Activated CD4-positive, alpha-beta T cell treated with anti-CD3 and anti-CD28 coated beads, Interleukin-2, amount 10 ng/mL, durations not matched to agents 7 days and 5 days (primary cell): ENCODE measurements at regions not wholly inside any gene's neighbourhood (a gene's known extent, or its start where the extent isn't known, plus 50 kb on each side); places are given as distances from the start of the nearest gene placed in this dataset.

Experiments used
- CTCF ChIA-PET: fragments of 350-600 bp; sonication (Branson Sonifier 250); formaldehyde crosslinking; loops from one replicate; lab custom pipeline; 2021; ENCODE audit warnings: antibody characterized with exemption; lab: Charles Lee
- POLR2A ChIA-PET: fragments of 350-600 bp; sonication (Branson Sonifier 250); formaldehyde crosslinking; loops from one replicate; lab custom pipeline; 2021; ENCODE audit warnings: antibody characterized with exemption; lab: Charles Lee
- DNase-seq: peaks from one replicate; pipeline ENCODE4 v3.0.0-alpha.2; 2020
- H3K27ac Mint-ChIP-seq: one replicate; pipeline ENCODE4 v1.8.0; 2021; ENCODE audit warnings: mild to moderate bottlenecking, moderate library complexity, mixed read lengths
- H3K27me3 Mint-ChIP-seq: one replicate; pipeline ENCODE4 v1.8.0; 2021; ENCODE audit warnings: mixed read lengths
- H3K36me3 Mint-ChIP-seq: one replicate; pipeline ENCODE4 v1.8.0; 2021; ENCODE audit warnings: low read depth, mixed read lengths
- H3K4me1 Mint-ChIP-seq: one replicate; pipeline ENCODE4 v1.8.0; 2021; ENCODE audit warnings: mixed read lengths
- H3K4me3 Mint-ChIP-seq: one replicate; pipeline ENCODE4 v1.8.0; 2021; ENCODE audit warnings: mild to moderate bottlenecking, moderate library complexity, mixed read lengths
- H3K9me3 Mint-ChIP-seq: one replicate; pipeline ENCODE4 v1.8.0; 2021; ENCODE audit warnings: mixed read lengths

- H3K9me3 Mint-ChIP-seq, result no peaks in the 10 kb centered on the region
- H3K4me3 Mint-ChIP-seq, result no peak overlapping the region
- POLR2A ChIA-PET, result no interaction called here
Measured at GRCh38 chr12:20262119-20262518, 106.2 kb upstream of the PDE3A start.

GRCh38 chr12:20264026-20264425 lies 104.3 kb upstream of the PDE3A start:
- Mint-ChIP-seq H3K36me3 (no peaks in the 10 kb centered on the region), H3K4me3 (no peak overlapping the region), H3K4me1 (no peaks in the 10 kb centered on the region), H3K9me3 (no peaks in the 10 kb centered on the region), H3K27ac (no peak overlapping the region), H3K27me3 (no peaks in the 10 kb centered on the region)
- DNase-seq, result no peak
- POLR2A ChIA-PET, result no interaction called here
- CTCF ChIA-PET, result no interaction called here

More at GRCh38 chr12:20262119-20262518, 106.2 kb upstream of the PDE3A start:
- Mint-ChIP-seq H3K27me3 (no peaks in the 10 kb centered on the region), H3K4me1 (no peaks in the 10 kb centered on the region), H3K27ac (no peak overlapping the region), H3K36me3 (no peaks in the 10 kb centered on the region)
- no peak for DNase-seq
- CTCF ChIA-PET, result no interaction called here

GRCh38 chr12:20264608-20265114 lies 103.7 kb upstream of the PDE3A start:
- DNase-seq, result no peak
- H3K4me1 Mint-ChIP-seq, result no peaks in the 10 kb centered on the region
- H3K4me3 Mint-ChIP-seq, result no peak overlapping the region
- H3K9me3 Mint-ChIP-seq, result no peaks in the 10 kb centered on the region
- no peaks in the 10 kb centered on the region for H3K27me3 Mint-ChIP-seq
- CTCF ChIA-PET, result no interaction called here
- no peaks in the 10 kb centered on the region for H3K36me3 Mint-ChIP-seq
- POLR2A ChIA-PET, result no interaction called here
- H3K27ac Mint-ChIP-seq, result no peak overlapping the region

GRCh38 chr12:20268121-20268732 lies 100.1 kb upstream of the PDE3A start:
- POLR2A ChIA-PET, result no interaction called here
- no peak for DNase-seq
- no peaks in the 10 kb centered on the region for H3K4me1 Mint-ChIP-seq
- H3K9me3 Mint-ChIP-seq, result no peaks in the 10 kb centered on the region
- H3K36me3 Mint-ChIP-seq, result no peaks in the 10 kb centered on the region
- no peak overlapping the region for H3K4me3 Mint-ChIP-seq
- CTCF ChIA-PET, result no interaction called here
- no peak overlapping the region for H3K27ac Mint-ChIP-seq
- no peaks in the 10 kb centered on the region for H3K27me3 Mint-ChIP-seq

GRCh38 chr12:20268771-20269170 lies 99.6 kb upstream of the PDE3A start:
- Mint-ChIP-seq H3K27me3 (no peaks in the 10 kb centered on the region), H3K4me1 (no peaks in the 10 kb centered on the region), H3K27ac (no peak overlapping the region), H3K4me3 (no peak overlapping the region), H3K9me3 (no peaks in the 10 kb centered on the region), H3K36me3 (no peaks in the 10 kb centered on the region)
- ChIA-PET CTCF (no interaction called here), POLR2A (no interaction called here)
- DNase-seq, result no peak

GRCh38 chr12:20269337-20270067 lies 98.8 kb upstream of the PDE3A start:
- CTCF ChIA-PET, result no interaction called here
- H3K27ac Mint-ChIP-seq, result no peak overlapping the region
- no peak overlapping the region for H3K4me3 Mint-ChIP-seq
- POLR2A ChIA-PET, result no interaction called here
- no peaks in the 10 kb centered on the region for H3K9me3 Mint-ChIP-seq
- DNase-seq, result no peak
- H3K36me3 Mint-ChIP-seq, result no peaks in the 10 kb centered on the region
- no peaks in the 10 kb centered on the region for H3K27me3 Mint-ChIP-seq
- H3K4me1 Mint-ChIP-seq, result no peaks in the 10 kb centered on the region

- no peak overlapping the region for H3K27ac Mint-ChIP-seq
- ChIA-PET POLR2A (no interaction called here), CTCF (no interaction called here)
- no peaks in the 10 kb centered on the region for H3K4me1 Mint-ChIP-seq
- H3K36me3 Mint-ChIP-seq, result no peaks in the 10 kb centered on the region
- H3K4me3 Mint-ChIP-seq, result no peak overlapping the region
- no peaks in the 10 kb centered on the region for H3K9me3 Mint-ChIP-seq
- DNase-seq, result no peak
- no peaks in the 10 kb centered on the region for H3K27me3 Mint-ChIP-seq
Measured at GRCh38 chr12:20270557-20270956, 97.8 kb upstream of the PDE3A start.

- CTCF ChIA-PET, result no interaction called here
- Mint-ChIP-seq H3K9me3 (no peaks in the 10 kb centered on the region), H3K36me3 (no peaks in the 10 kb centered on the region), H3K27ac (no peak overlapping the region), H3K4me3 (no peak overlapping the region), H3K27me3 (no peaks in the 10 kb centered on the region), H3K4me1 (no peaks in the 10 kb centered on the region)
- DNase-seq, result no peak
- POLR2A ChIA-PET, result no interaction called here
Measured at GRCh38 chr12:20272161-20272560, 96.2 kb upstream of the PDE3A start.

- Mint-ChIP-seq H3K4me1 (no peaks in the 10 kb centered on the region), H3K27ac (no peak overlapping the region), H3K9me3 (no peaks in the 10 kb centered on the region), H3K27me3 (no peaks in the 10 kb centered on the region), H3K36me3 (no peaks in the 10 kb centered on the region), H3K4me3 (no peak overlapping the region)
- no peak for DNase-seq
- CTCF ChIA-PET, result no interaction called here
- POLR2A ChIA-PET, result no interaction called here
Measured at GRCh38 chr12:20272801-20273200, 95.5 kb upstream of the PDE3A start.

- H3K36me3 Mint-ChIP-seq, result no peaks in the 10 kb centered on the region
- no peaks in the 10 kb centered on the region for H3K27me3 Mint-ChIP-seq
- POLR2A ChIA-PET, result no interaction called here
- no peak overlapping the region for H3K27ac Mint-ChIP-seq
- H3K9me3 Mint-ChIP-seq, result no peaks in the 10 kb centered on the region
- DNase-seq, result no peak
- CTCF ChIA-PET, result no interaction called here
- H3K4me3 Mint-ChIP-seq, result no peak overlapping the region
- H3K4me1 Mint-ChIP-seq, result no peaks in the 10 kb centered on the region
Measured at GRCh38 chr12:20274008-20274407, 94.3 kb upstream of the PDE3A start.

- ChIA-PET POLR2A (no interaction called here), CTCF (interaction anchor here (0.7 kb wide), 1 partner anchor 1845 kb away, joined by 3 read pairs; no protein-coding TSS in a partner anchor)
- Mint-ChIP-seq H3K9me3 (no peaks in the 10 kb centered on the region), H3K27ac (no peak overlapping the region), H3K4me3 (no peak overlapping the region), H3K4me1 (no peaks in the 10 kb centered on the region), H3K27me3 (no peaks in the 10 kb centered on the region), H3K36me3 (no peaks in the 10 kb centered on the region)
- no peak for DNase-seq
Measured at GRCh38 chr12:20278276-20278675, 90.1 kb upstream of the PDE3A start.

- Mint-ChIP-seq H3K4me1 (no peaks in the 10 kb centered on the region), H3K4me3 (no peak overlapping the region), H3K36me3 (no peaks in the 10 kb centered on the region), H3K27ac (no peak overlapping the region), H3K9me3 (no peaks in the 10 kb centered on the region), H3K27me3 (no peaks in the 10 kb centered on the region)
- CTCF ChIA-PET, result no interaction called here
- DNase-seq, result no peak
- POLR2A ChIA-PET, result no interaction called here
Measured at GRCh38 chr12:20280515-20280914, 87.8 kb upstream of the PDE3A start.

GRCh38 chr12:20282401-20282800 lies 85.9 kb upstream of the PDE3A start:
- Mint-ChIP-seq H3K4me1 (no peaks in the 10 kb centered on the region), H3K27me3 (no peaks in the 10 kb centered on the region), H3K9me3 (no peaks in the 10 kb centered on the region), H3K4me3 (no peak overlapping the region), H3K36me3 (no peaks in the 10 kb centered on the region), H3K27ac (no peak overlapping the region)
- POLR2A ChIA-PET, result no interaction called here
- CTCF ChIA-PET, result no interaction called here
- DNase-seq, result no peak
